ENCODE measurements at regions not wholly inside any gene's neighbourhood (a gene's known extent, or its start where the extent isn't known, plus 50 kb on each side); places are given as distances from the start of the nearest gene placed in this dataset.
"Not testable (repeated sequence)": the region's sequence is repeated elsewhere in the genome, so short reads cannot be mapped to it uniquely, and the experiment has no call there.

- DNase-seq (ENCODE audit: low spot score), result no peak
- Mint-ChIP-seq H3K4me1 (ENCODE audit: unreplicated experiment) (peaks cover 3% of the 10 kb centered on the region), H3K4me3 (ENCODE audit: unreplicated experiment) (no peak overlapping the region), H3K27ac (ENCODE audit: unreplicated experiment) (no peak overlapping the region), H3K36me3 (ENCODE audit: low read depth, unreplicated experiment) (no peaks in the 10 kb centered on the region), H3K27me3 (ENCODE audit: unreplicated experiment) (no peaks in the 10 kb centered on the region), H3K9me3 (ENCODE audit: unreplicated experiment) (no peaks in the 10 kb centered on the region)
- no peak for TF ChIP-seq CTCF (IDR thresholded peaks at IDR 0.05; ENCODE audit: unreplicated experiment)
These were observed 161.5 kb upstream of the CDKN2B start for GRCh38 chr9:22170556-22170955.

GRCh38 chr9:22170990-22171670, 162.0 kb upstream of the CDKN2B start:
- no peak for DNase-seq (ENCODE audit: low spot score)
- no peaks in the 10 kb centered on the region for H3K9me3 Mint-ChIP-seq (ENCODE audit: unreplicated experiment)
- no peak overlapping the region for H3K27ac Mint-ChIP-seq (ENCODE audit: unreplicated experiment)
- no peak for TF ChIP-seq CTCF (IDR thresholded peaks at IDR 0.05; ENCODE audit: unreplicated experiment)
- no peaks in the 10 kb centered on the region for H3K36me3 Mint-ChIP-seq (ENCODE audit: low read depth, unreplicated experiment)
- H3K4me1 Mint-ChIP-seq (ENCODE audit: unreplicated experiment), result peaks cover under 1% of the 10 kb centered on the region
- no peak overlapping the region for H3K4me3 Mint-ChIP-seq (ENCODE audit: unreplicated experiment)
- H3K27me3 Mint-ChIP-seq (ENCODE audit: unreplicated experiment), result no peaks in the 10 kb centered on the region

- Mint-ChIP-seq H3K27ac (ENCODE audit: unreplicated experiment) (no peak overlapping the region), H3K36me3 (ENCODE audit: low read depth, unreplicated experiment) (no peaks in the 10 kb centered on the region), H3K27me3 (ENCODE audit: unreplicated experiment) (no peaks in the 10 kb centered on the region), H3K4me3 (ENCODE audit: unreplicated experiment) (no peak overlapping the region), H3K4me1 (ENCODE audit: unreplicated experiment) (no peaks in the 10 kb centered on the region), H3K9me3 (ENCODE audit: unreplicated experiment) (peaks cover under 1% of the 10 kb centered on the region)
- TF ChIP-seq CTCF (IDR thresholded peaks at IDR 0.05; ENCODE audit: unreplicated experiment), result no peak
- no peak for DNase-seq (ENCODE audit: low spot score)
These were observed 162.6 kb upstream of the CDKN2B start for GRCh38 chr9:22171691-22172090.

GRCh38 chr9:22173908-22174307, 164.8 kb upstream of the CDKN2B start:
- no peak overlapping the region for H3K27ac Mint-ChIP-seq (ENCODE audit: unreplicated experiment)
- H3K4me3 Mint-ChIP-seq (ENCODE audit: unreplicated experiment), result no peak overlapping the region
- H3K9me3 Mint-ChIP-seq (ENCODE audit: unreplicated experiment), result peaks cover 5% of the 10 kb centered on the region
- TF ChIP-seq CTCF (IDR thresholded peaks at IDR 0.05; ENCODE audit: unreplicated experiment), result no peak
- no peak for DNase-seq (ENCODE audit: low spot score)
- no peaks in the 10 kb centered on the region for H3K36me3 Mint-ChIP-seq (ENCODE audit: low read depth, unreplicated experiment)
- no peaks in the 10 kb centered on the region for H3K4me1 Mint-ChIP-seq (ENCODE audit: unreplicated experiment)
- H3K27me3 Mint-ChIP-seq (ENCODE audit: unreplicated experiment), result peaks cover 1% of the 10 kb centered on the region

- TF ChIP-seq CTCF (IDR thresholded peaks at IDR 0.05; ENCODE audit: unreplicated experiment), result no peak
- peaks cover 5% of the 10 kb centered on the region for H3K9me3 Mint-ChIP-seq (ENCODE audit: unreplicated experiment)
- no peak overlapping the region for H3K27ac Mint-ChIP-seq (ENCODE audit: unreplicated experiment)
- H3K4me1 Mint-ChIP-seq (ENCODE audit: unreplicated experiment), result no peaks in the 10 kb centered on the region
- H3K36me3 Mint-ChIP-seq (ENCODE audit: low read depth, unreplicated experiment), result no peaks in the 10 kb centered on the region
- DNase-seq (ENCODE audit: low spot score), result no peak
- peaks cover 2% of the 10 kb centered on the region for H3K27me3 Mint-ChIP-seq (ENCODE audit: unreplicated experiment)
- H3K4me3 Mint-ChIP-seq (ENCODE audit: unreplicated experiment), result no peak overlapping the region
These were observed 167.0 kb upstream of the CDKN2B start for GRCh38 chr9:22175972-22176545.

- H3K27me3 Mint-ChIP-seq (ENCODE audit: unreplicated experiment); H3K4me3 Mint-ChIP-seq (ENCODE audit: unreplicated experiment); H3K9me3 Mint-ChIP-seq (ENCODE audit: unreplicated experiment); DNase-seq (ENCODE audit: low spot score); H3K4me1 Mint-ChIP-seq (ENCODE audit: unreplicated experiment); H3K36me3 Mint-ChIP-seq (ENCODE audit: low read depth, unreplicated experiment); H3K27ac Mint-ChIP-seq (ENCODE audit: unreplicated experiment): not testable (repeated sequence)
These were observed 171.9 kb upstream of the CDKN2B start for GRCh38 chr9:22181021-22181420.

Data from endothelial cell (in vitro differentiated cells).